HG03571 (cell line): ENCODE measurements at regions not wholly inside any gene's neighbourhood (a gene's known extent, or its start where the extent isn't known, plus 50 kb on each side); places are given as distances from the start of the nearest gene placed in this dataset.

Source experiments
- ATAC-seq: cut with Tn5 transposase; IDR thresholded peaks from one replicate; pipeline ENCODE4 v1.9.1; 2021; ENCODE audit not compliant: unreplicated experiment

- ATAC-seq, result no peak
Measured at GRCh38 chr4:95985791-95986550, 146.1 kb downstream of the PDHA2 start.

- no peak for ATAC-seq
Measured at GRCh38 chr4:95987851-95988250, 148.0 kb downstream of the PDHA2 start.

DNA sequence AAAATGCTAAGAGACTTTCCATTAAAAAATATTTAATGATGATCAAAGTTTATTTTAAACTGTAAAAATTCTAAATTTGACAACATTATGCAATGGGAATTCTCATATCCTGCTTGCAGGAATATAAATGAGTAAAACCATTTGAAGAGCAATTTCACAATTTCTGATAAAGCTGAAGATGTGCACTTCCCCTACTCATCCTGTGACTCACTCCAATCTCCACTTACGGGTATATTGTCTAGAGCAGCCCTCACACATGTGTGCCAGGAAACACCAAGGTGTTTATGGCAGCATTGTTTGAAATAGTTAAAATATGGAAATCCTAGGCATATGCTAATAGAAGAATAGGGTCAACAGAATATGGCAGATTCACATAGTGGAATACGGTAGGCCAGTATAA is 158.4 kb downstream of the PDHA2 start:
- ATAC-seq, result no peak

DNA sequence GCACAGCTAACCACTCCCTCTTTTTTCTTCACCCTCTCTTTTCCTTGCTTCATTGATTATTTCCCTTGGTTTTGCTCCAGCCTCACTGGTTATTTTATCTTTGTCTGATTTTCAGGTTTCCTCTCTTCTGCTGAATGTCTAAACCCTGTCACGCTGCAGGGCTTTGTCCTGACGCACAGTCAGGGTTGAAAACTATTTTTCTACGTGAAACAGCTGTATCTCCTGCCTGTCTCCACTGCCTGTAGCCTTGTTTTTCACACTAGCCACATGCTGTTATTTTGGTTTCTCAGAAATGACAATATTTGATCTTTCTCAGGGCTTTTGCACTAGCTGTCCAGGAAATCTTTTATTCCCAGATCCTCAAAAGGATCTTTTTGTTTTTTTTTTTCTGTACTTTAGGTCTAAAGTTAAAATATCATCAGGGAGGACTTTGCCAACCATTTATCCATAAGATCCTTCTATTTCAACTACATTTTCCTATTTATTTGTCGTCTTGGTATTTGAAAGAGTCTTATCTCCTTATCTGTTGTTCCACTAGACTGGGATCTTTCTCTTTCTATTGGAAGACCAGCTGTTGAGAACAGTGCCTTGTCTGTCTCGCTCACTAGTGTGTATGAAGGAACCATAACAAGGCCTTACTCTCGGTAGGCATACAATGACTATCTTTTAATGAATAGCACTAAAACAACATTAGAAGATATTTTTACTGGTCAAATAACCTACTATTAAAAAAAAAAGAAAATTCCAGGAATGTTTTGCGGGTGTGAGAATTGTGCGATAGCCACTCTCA is 164.3 kb downstream of the PDHA2 start:
- ATAC-seq, result no peak

GRCh38 chr4:96009427-96010119 is 169.7 kb downstream of the PDHA2 start:
- no peak for ATAC-seq

- ATAC-seq, result no peak
Measured at GRCh38 chr4:96012687-96013086, 172.8 kb downstream of the PDHA2 start.

GRCh38 chr4:96016634-96017299 is 176.9 kb downstream of the PDHA2 start:
- no peak for ATAC-seq

GRCh38 chr4:96025011-96025410 is 185.1 kb downstream of the PDHA2 start:
- no peak for ATAC-seq

- no peak for ATAC-seq
Measured at GRCh38 chr4:96035727-96036126, 195.8 kb downstream of the PDHA2 start.

- no peak for ATAC-seq
Measured at GRCh38 chr4:96036781-96037180, 196.9 kb downstream of the PDHA2 start.

- ATAC-seq, result no peak
Measured at GRCh38 chr4:96037705-96038104, 197.8 kb downstream of the PDHA2 start.

- ATAC-seq, result no peak
Measured at GRCh38 chr4:96039217-96039616, 199.3 kb downstream of the PDHA2 start.

GRCh38 chr4:96039803-96040436 is 200.0 kb downstream of the PDHA2 start:
- no peak for ATAC-seq

DNA sequence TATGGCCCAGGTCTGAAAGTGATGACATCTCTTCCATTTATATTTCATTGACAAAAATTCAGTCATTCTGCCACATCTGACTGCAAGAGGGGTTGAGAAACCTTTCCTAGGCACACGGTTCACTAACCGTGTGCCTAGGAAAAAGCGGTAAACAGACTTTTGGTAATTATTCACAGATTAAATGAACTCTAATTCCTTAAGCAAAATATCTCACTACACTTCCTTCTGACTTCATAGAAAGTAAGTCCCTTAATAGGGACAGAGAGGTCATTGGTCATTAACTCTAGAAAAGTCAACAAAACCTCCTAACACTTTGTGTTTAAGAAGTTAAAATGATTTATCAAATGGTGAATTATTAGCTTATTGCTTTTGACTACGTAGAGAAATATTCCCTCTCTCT is 205.1 kb downstream of the PDHA2 start:
- ATAC-seq, result no peak

DNA sequence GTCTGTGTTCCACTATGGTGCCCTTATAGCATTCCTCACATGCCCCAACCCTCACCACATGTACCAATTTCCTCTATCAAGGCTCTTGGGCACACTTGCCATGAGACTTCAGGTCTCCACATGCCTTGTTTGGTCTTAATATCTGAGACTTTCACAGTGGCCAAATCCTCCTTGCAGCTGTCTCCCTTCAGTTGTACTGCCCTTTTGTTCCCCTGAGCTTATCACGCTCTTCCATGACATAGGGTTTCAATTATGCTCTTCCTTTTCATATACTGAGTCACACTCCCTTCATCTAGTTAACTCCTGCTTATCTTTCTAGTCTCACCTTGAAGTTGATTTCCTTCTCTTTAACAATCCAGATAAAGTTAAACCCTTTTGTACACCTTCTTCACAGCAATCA is 212.9 kb downstream of the PDHA2 start:
- ATAC-seq, result no peak

DNA sequence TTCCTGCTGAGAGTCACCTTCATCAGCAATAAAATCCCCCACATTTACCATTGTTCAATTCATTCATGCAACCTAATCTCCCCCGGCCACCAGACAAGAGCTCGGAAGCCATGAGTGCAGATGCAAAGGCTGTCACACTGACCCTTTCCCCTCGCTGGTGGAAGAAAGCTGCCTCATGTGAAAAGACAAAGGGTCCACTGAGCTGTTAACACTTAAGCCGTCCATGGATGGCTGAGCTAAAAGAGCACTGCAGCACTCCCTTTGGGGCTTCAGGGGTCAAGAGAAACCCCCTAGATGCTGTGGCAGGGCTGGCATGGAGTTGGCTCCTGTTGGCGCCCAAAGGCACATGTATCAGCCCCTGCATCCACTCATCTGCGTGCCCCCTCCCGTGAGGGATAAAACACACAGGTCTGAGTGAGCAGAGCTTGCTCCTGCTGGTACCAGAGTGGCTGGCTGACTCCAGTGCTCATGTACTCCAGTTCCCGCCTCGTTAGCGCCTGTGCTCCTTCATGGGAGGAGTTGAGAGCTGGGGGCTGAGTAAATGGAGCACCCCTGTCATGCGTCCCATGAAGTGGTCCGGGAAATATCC is 216.5 kb downstream of the PDHA2 start:
- ATAC-seq, result no peak

- ATAC-seq, result no peak
Measured at GRCh38 chr4:96063639-96064038, 223.7 kb downstream of the PDHA2 start.

- no peak for ATAC-seq
Measured at GRCh38 chr4:96073461-96073860, 233.6 kb downstream of the PDHA2 start.

GRCh38 chr4:96092151-96092705 is 252.3 kb downstream of the PDHA2 start:
- ATAC-seq, result no peak

DNA sequence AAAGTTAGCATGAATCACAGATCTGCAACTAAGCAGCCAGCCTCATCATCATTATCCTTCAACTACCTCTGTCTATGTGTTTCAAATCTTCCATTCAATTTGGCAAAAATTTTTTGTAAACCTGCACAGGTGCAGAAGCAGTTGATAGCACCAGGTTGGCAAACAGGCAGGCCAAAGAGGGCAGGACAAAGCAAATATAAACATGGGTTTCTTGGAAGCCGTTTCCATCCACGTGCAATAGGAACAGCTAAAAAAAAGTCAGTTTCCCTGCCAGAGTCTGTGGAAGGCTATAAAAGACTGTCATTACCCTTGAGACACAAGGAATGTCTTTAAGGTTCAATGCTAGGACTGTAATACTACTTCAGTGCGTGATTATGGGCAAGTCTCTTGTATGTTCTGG is 253.2 kb downstream of the PDHA2 start:
- ATAC-seq, result no peak
